Stimulated activated CD4-positive, alpha-beta T cell treated with anti-CD3 and anti-CD28 coated beads, Interleukin-15, amount 100 ng/mL, for 1 hour (primary cell): ENCODE measurements at regions not wholly inside any gene's neighbourhood (a gene's known extent, or its start where the extent isn't known, plus 50 kb on each side); places are given as distances from the start of the nearest gene placed in this dataset.
"Not testable (repeated sequence)": the region's sequence is repeated elsewhere in the genome, so short reads cannot be mapped to it uniquely, and the experiment has no call there.

Experiments
- DNase-seq, 2 donors: peaks; one replicate each; pipeline ENCODE4 v3.0.0-alpha.2; 2020; ENCODE audit warnings: low read depth in 1 of 2, low spot score in 1 of 2

GRCh38 chr10:9234191-9234590 is 1179.7 kb downstream of the GATA3 start:
- DNase-seq, result no peak

GRCh38 chr10:9238041-9238440 is 1183.6 kb downstream of the GATA3 start:
- no peak for DNase-seq

GRCh38 chr10:9239298-9239697 is 1184.8 kb downstream of the GATA3 start:
- no peak for DNase-seq

- no peak for DNase-seq
Measured at GRCh38 chr10:9243941-9244411, 1189.5 kb downstream of the GATA3 start.

GRCh38 chr10:9244864-9245263 is 1190.4 kb downstream of the GATA3 start:
- DNase-seq, result no peak

- no peak for DNase-seq
Measured at GRCh38 chr10:9253121-9253520, 1198.6 kb downstream of the GATA3 start.

GRCh38 chr10:9254353-9254752 is 1199.9 kb downstream of the GATA3 start:
- no peak for DNase-seq

- DNase-seq, result no peak
Measured at GRCh38 chr10:9260690-9261089, 1206.2 kb downstream of the GATA3 start.

- DNase-seq, result no peak
Measured at GRCh38 chr10:9262770-9263169, 1208.3 kb downstream of the GATA3 start.

- no peak for DNase-seq
Measured at GRCh38 chr10:9268176-9268575, 1213.7 kb downstream of the GATA3 start.

- not testable (repeated sequence) for DNase-seq
Measured at GRCh38 chr10:9273126-9273833, 1218.8 kb downstream of the GATA3 start.

- no peak for DNase-seq
Measured at GRCh38 chr10:9274206-9274755, 1219.8 kb downstream of the GATA3 start.

- DNase-seq, result no peak
Measured at GRCh38 chr10:9275861-9276260, 1221.4 kb downstream of the GATA3 start.

GRCh38 chr10:9285690-9286089 is 1231.2 kb downstream of the GATA3 start:
- no peak for DNase-seq

- no peak for DNase-seq
Measured at GRCh38 chr10:9289811-9290210, 1235.3 kb downstream of the GATA3 start.

GRCh38 chr10:9291081-9291480 is 1236.6 kb downstream of the GATA3 start:
- DNase-seq, result no peak

- no peak for DNase-seq
Measured at GRCh38 chr10:9294132-9294663, 1239.7 kb downstream of the GATA3 start.

- no peak for DNase-seq
Measured at GRCh38 chr10:9294865-9295264, 1240.4 kb downstream of the GATA3 start.

- no peak for DNase-seq
Measured at GRCh38 chr10:9296190-9296589, 1241.7 kb downstream of the GATA3 start.

- DNase-seq, result no peak
Measured at GRCh38 chr10:9297580-9297979, 1243.1 kb downstream of the GATA3 start.

- DNase-seq, result no peak
Measured at GRCh38 chr10:9299966-9300365, 1245.5 kb downstream of the GATA3 start.

GRCh38 chr10:9301148-9301547 is 1246.7 kb downstream of the GATA3 start:
- no peak for DNase-seq

- no peak for DNase-seq
Measured at GRCh38 chr10:9301554-9301953, 1247.1 kb downstream of the GATA3 start.
